RWPE2 (cell line): ENCODE measurements at regions not wholly inside any gene's neighbourhood (a gene's known extent, or its start where the extent isn't known, plus 50 kb on each side); places are given as distances from the start of the nearest gene placed in this dataset.
"Not testable (repeated sequence)": the region's sequence is repeated elsewhere in the genome, so short reads cannot be mapped to it uniquely, and the experiment has no call there.

Experiments used
- ATAC-seq: fragments of 200-7000 bp; cut with Tn5 transposase; 3 replicates; pipeline ENCODE4 v1.9.1; 2021; ENCODE audit warnings: low read depth
- DNase-seq: peaks from one replicate; pipeline ENCODE4 v3.0.0-alpha.2; 2020; ENCODE audit warnings: low spot score
- H3K27ac ChIP-seq: fragments of 450-650 bp; 2 replicates; pipeline ENCODE4 v1.5.1; 2017; ENCODE audit warnings: mild to moderate bottlenecking; ENCODE audit not compliant: poor library complexity, severe bottlenecking
- H3K27me3 ChIP-seq: fragments of 250-450 bp; sonication (Bioruptor Pico); 2 replicates; pipeline ENCODE4 v1.5.1; 2021; ENCODE audit warnings: mild to moderate bottlenecking, moderate library complexity; ENCODE audit not compliant: insufficient read depth, poor library complexity, severe bottlenecking
- H3K36me3 ChIP-seq: fragments of 250-450 bp; sonication (Bioruptor Pico); 2 replicates; pipeline ENCODE4 v1.5.1; 2020; ENCODE audit warnings: low read depth, mild to moderate bottlenecking, moderate library complexity
- H3K4me1 ChIP-seq: fragments of 250-450 bp; sonication (Bioruptor Pico); 2 replicates; pipeline ENCODE4 v1.5.1; 2021; ENCODE audit warnings: mild to moderate bottlenecking, moderate library complexity; ENCODE audit not compliant: insufficient read depth, poor library complexity, severe bottlenecking
- H3K4me3 ChIP-seq: fragments of 250-450 bp; sonication (Bioruptor Pico); 2 replicates; pipeline ENCODE4 v1.5.1; 2021; ENCODE audit warnings: mild to moderate bottlenecking, moderate library complexity; ENCODE audit not compliant: severe bottlenecking
- H3K9me3 ChIP-seq: fragments of 250-450 bp; sonication (Bioruptor Pico); 2 replicates; pipeline ENCODE4 v1.5.1; 2021; ENCODE audit warnings: mild to moderate bottlenecking, moderate library complexity; ENCODE audit not compliant: severe bottlenecking

DNA sequence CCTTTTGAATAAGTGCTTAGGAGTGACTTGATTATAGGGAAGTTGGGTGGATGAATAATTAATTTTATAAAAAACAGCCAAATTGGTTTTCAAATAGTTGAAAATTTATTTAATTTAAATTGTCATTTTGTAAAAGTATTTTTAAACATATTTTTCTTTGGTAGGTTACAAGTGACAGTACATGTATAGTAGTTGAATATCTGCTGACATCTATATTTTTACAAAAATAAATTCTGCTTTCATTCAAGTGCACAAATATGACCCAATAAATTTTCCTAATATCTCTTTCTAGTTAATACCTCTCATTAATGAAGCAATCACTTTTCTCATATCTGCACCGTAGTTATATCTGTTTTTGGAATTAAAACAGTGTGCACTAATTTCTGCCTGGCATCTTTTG, 653.6 kb upstream of the TPTE start:
- H3K4me1 ChIP-seq, DNase-seq, H3K4me3 ChIP-seq, H3K9me3 ChIP-seq, H3K36me3 ChIP-seq, H3K27me3 ChIP-seq, H3K27ac ChIP-seq, ATAC-seq: not testable (repeated sequence)

- DNase-seq, H3K36me3 ChIP-seq, ATAC-seq, H3K27me3 ChIP-seq, H3K27ac ChIP-seq, H3K9me3 ChIP-seq, H3K4me3 ChIP-seq, H3K4me1 ChIP-seq: not testable (repeated sequence)
Measured at GRCh38 chr21:9873096-9873495, 648.3 kb upstream of the TPTE start.

DNA sequence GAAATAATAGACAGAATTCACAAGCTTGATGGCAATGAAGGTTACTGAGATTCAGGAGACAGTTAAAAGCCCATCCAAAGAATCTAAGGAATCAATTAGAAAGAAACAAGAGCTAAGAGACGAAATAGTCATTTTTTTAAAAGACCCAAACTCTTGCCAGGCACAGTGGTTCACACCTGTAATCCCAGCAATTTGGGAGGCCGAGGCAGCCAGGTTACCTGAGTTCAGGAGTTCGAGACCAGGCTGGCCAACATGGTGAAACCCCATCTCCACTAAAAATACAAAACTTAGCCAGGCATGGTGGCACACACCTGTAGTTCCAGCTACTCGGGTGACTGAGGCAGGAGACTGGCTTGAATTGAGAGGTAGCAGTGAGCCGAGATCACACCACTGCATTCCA, 647.2 kb upstream of the TPTE start:
- DNase-seq, ATAC-seq, H3K4me1 ChIP-seq, H3K9me3 ChIP-seq, H3K27me3 ChIP-seq, H3K27ac ChIP-seq, H3K4me3 ChIP-seq, H3K36me3 ChIP-seq: not testable (repeated sequence)

- not testable (repeated sequence) for H3K27ac ChIP-seq, H3K4me3 ChIP-seq, H3K4me1 ChIP-seq, H3K9me3 ChIP-seq, H3K27me3 ChIP-seq, DNase-seq, ATAC-seq, H3K36me3 ChIP-seq
Measured at GRCh38 chr21:9881430-9881829, 640.0 kb upstream of the TPTE start.

GRCh38 chr21:9883047-9883446, 638.3 kb upstream of the TPTE start:
- not testable (repeated sequence) for DNase-seq, ATAC-seq, H3K4me3 ChIP-seq, H3K27ac ChIP-seq, H3K4me1 ChIP-seq, H3K9me3 ChIP-seq, H3K27me3 ChIP-seq, H3K36me3 ChIP-seq

DNA sequence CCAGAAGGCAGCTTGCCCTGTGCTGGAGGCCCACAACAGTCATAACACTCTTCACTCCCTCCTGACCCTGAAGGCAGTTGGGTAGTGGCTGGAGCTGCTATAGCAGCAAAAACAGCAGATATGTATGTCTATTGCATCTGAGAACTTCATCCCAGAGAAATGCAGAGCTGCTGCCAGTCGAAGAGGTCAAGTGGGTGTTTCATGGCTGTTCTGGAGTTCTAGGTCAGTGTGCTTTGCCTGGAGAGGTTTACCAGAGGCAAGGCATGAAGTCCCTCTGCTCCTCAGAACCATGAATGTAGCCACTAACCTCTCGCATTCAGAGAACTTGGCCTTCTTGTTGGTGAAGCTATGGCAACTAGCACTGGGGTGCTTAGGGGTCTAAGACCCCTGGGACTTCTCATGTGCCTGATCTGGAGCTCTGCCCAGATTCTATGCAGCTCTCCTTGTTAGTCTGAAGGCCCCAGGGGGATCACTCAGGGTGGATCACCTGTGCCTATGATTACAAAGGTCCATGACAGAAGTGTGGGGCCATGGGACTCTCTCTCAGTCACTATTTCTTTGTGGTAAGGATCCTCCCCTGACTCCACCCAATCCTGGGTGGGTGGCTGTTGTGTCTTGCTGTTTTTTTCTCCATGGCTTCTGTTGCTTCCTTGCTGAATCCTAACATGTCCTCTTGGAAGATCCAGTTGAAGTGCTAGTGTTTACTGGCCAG, 637.7 kb upstream of the TPTE start:
- ATAC-seq, H3K27ac ChIP-seq, H3K9me3 ChIP-seq, H3K27me3 ChIP-seq, DNase-seq, H3K4me3 ChIP-seq, H3K36me3 ChIP-seq, H3K4me1 ChIP-seq: not testable (repeated sequence)

DNA sequence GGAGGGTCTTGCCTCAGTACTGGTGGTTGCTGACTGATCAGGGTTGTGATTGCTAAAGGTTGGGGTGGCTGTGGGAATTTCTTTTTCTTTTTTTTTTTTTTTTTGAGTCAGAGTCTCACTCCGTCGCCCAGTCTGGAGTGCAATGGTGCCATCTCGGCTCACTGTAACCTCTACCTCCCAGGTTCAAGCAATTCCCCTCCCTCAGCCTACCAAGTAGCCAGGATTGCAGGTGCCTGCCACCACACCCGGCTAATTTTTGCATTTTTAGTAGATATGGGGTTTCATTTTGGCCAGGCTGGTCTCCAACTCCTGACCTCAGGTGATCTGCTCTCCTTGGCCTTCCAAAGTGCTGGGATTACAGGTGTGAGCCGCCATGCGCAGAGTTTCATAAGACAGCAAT, 632.9 kb upstream of the TPTE start:
- not testable (repeated sequence) for H3K4me1 ChIP-seq, H3K4me3 ChIP-seq, ATAC-seq, H3K36me3 ChIP-seq, H3K27me3 ChIP-seq, H3K9me3 ChIP-seq, DNase-seq, H3K27ac ChIP-seq

DNA sequence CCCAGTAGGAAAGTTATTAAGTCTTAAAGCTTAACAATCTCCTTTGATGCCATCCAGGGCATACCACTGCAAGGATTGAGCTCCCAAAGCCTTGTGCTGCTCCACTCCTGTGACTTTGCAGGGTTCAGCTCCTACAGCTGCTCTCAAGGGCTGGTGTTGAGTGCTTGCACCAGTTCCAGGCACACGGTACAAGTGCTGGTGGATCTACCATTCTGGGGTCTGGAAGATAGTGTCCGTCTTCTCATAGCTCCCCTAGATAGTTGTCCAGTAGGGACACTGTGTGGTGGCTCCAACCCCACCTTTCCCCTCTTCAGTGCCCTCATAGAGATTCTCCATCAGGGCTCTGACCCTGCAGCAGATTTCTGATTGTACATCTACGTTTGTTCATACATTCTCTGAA, 617.8 kb upstream of the TPTE start:
- H3K9me3 ChIP-seq, H3K4me1 ChIP-seq, H3K36me3 ChIP-seq, H3K27me3 ChIP-seq, ATAC-seq, DNase-seq, H3K27ac ChIP-seq, H3K4me3 ChIP-seq: not testable (repeated sequence)

DNA sequence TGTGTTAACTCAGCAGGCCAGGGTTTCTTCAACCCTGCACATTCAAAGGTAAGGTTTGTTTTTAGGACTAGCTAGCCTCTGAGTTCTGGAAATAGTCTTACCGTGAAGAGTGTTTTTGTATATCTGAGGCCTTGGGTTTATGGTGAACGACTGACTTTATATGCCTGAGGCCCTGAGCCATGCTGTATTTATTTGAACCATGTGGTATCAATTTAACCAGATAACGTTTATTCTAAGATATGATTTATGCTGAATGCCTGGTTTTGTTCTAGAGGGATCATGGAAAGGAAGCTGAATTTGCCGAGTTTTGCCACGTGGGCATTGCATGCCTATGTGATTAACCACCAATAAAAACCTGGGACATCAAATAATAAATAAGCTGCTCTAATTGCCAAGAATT, 607.2 kb upstream of the TPTE start:
- H3K4me1 ChIP-seq, H3K9me3 ChIP-seq, H3K27ac ChIP-seq, DNase-seq, ATAC-seq, H3K4me3 ChIP-seq, H3K36me3 ChIP-seq, H3K27me3 ChIP-seq: not testable (repeated sequence)

GRCh38 chr21:9919446-9919845, 601.9 kb upstream of the TPTE start:
- DNase-seq, H3K4me1 ChIP-seq, H3K27ac ChIP-seq, H3K27me3 ChIP-seq, ATAC-seq, H3K4me3 ChIP-seq, H3K9me3 ChIP-seq, H3K36me3 ChIP-seq: not testable (repeated sequence)

GRCh38 chr21:9943639-9944038, 577.7 kb upstream of the TPTE start:
- not testable (repeated sequence) for H3K4me3 ChIP-seq, H3K4me1 ChIP-seq, ATAC-seq, H3K27me3 ChIP-seq, DNase-seq, H3K36me3 ChIP-seq, H3K27ac ChIP-seq
- H3K9me3 ChIP-seq: peaks cover 13% of the 10 kb centered on the region

DNA sequence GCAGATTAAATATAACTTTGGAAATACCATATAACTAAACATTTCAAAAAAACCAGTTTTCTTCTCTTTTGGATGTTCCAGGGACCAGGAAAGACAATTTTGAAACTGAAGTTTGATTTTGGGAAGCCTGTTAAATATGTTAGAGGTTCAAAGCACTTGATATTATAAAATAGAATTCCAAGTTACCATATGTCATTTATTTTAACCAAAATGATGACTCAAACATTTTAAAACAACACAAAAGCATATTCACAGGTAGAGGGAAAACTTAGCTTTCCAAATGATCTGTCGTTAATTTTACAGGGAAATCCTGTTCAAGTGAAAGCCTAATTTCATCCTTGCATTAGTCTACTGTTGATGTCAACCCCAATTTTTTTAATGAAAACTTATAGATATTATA, 575.3 kb upstream of the TPTE start:
- H3K27me3 ChIP-seq, H3K27ac ChIP-seq, DNase-seq, H3K4me1 ChIP-seq, H3K36me3 ChIP-seq, H3K4me3 ChIP-seq, ATAC-seq: not testable (repeated sequence)
- H3K9me3 ChIP-seq: peaks cover 14% of the 10 kb centered on the region
